K562 (cell line): ENCODE measurements at regions not wholly inside any gene's neighbourhood (a gene's known extent, or its start where the extent isn't known, plus 50 kb on each side); places are given as distances from the start of the nearest gene placed in this dataset.

ENCODE experiments used
- ATAC-seq: fragments of 200-7000 bp; cut with Tn5 transposase; 3 replicates; pipeline ENCODE4 v1.9.1; 2020; ENCODE audit warnings: moderate library complexity
- BruUV-seq: library from RNA; stranded (reverse); fragments of 400-500 nt; replicated peaks from 2 replicates; lab custom pipeline; 2021; lab: Mats Ljungman, UMichigan
- CTCF ChIA-PET: fragments of 300-600 bp; formaldehyde crosslinking; extraction: SDS; loops from one replicate; lab custom pipeline; 2021; ENCODE audit warnings: low intra/inter-chr PET ratio; lab: Yijun Ruan, JAX
- POLR2A ChIA-PET: fragments of 300-600, 350-650 bp; sonication (Branson Sonifier 250); formaldehyde crosslinking; extraction: SDS; loops from one replicate; lab custom pipeline; 2021; ENCODE audit warnings: antibody characterized with exemption, inconsistent platforms; lab: Yijun Ruan, JAX
- DNase-seq, 4 experiments: peaks; one replicate each; pipeline versions ENCODE4 v3.0.0 to v3.0.0-alpha.2; 2011 to 2018; ENCODE audit warnings: low spot score in 3 of 4, mixed read lengths in 3 of 4; ENCODE audit errors: extremely low read depth in 1 of 4
- FAIRE-seq: peaks from 2 replicates; lab custom pipeline; 2011; peaks lifted over from hg19 to GRCh38; lab: Jason Lieb, UNC
- H2AFZ ChIP-seq: 2 replicates; pipeline ENCODE4 v1.6.0; 2011; ENCODE audit warnings: low read depth, low read length, control low read depth, inconsistent platforms
- H3K27ac ChIP-seq: fragments of 200-600 bp; 3 replicates; pipeline ENCODE4 v1.8.0; 2011; ENCODE audit warnings: low read depth, mild to moderate bottlenecking, control low read depth, inconsistent platforms, low read length, moderate library complexity, mixed read lengths; ENCODE audit errors: extremely low read depth
- H3K27me3 ChIP-seq, 2 experiments: fragments of 300-600 bp in 1 of 2; 2 replicates in 1 of 2; 3 replicates in 1 of 2; pipeline versions ENCODE4 v1.6.0 to v1.8.0; 2011; ENCODE audit warnings: inconsistent platforms in 2 of 2, low read length in 2 of 2, mild to moderate bottlenecking in 1 of 2, mixed read lengths in 1 of 2, moderate library complexity in 1 of 2; ENCODE audit not compliant: control insufficient read depth in 2 of 2, insufficient read depth in 2 of 2
- H3K36me3 ChIP-seq: fragments of 300-600 bp; 3 replicates; pipeline ENCODE4 v1.8.0; 2011; ENCODE audit warnings: mild to moderate bottlenecking, low read length, inconsistent platforms; ENCODE audit not compliant: control insufficient read depth, insufficient read depth
- H3K4me1 ChIP-seq, 2 experiments: fragments of 200-600 bp in 1 of 2; replicated peaks in 1 of 2; 2 replicates in 1 of 2; 3 replicates in 1 of 2; pipeline versions ENCODE4 v1.5.1 to v1.8.0; 2011; ENCODE audit warnings: inconsistent platforms in 2 of 2, low read length in 2 of 2, mild to moderate bottlenecking in 1 of 2, mixed read lengths in 1 of 2, moderate library complexity in 1 of 2; ENCODE audit not compliant: control insufficient read depth in 2 of 2, insufficient read depth in 2 of 2
- H3K4me2 ChIP-seq: 2 replicates; pipeline ENCODE4 v1.6.1; 2011; ENCODE audit warnings: low read length, control low read depth, inconsistent platforms, mixed read lengths; ENCODE audit not compliant: insufficient read depth
- H3K4me3 ChIP-seq: fragments of 200-600 bp; sonication (generic), shearing (Covaris generic); 2 replicates; pipeline ENCODE4 v1.5.1; 2016; ENCODE audit warnings: control low read depth, inconsistent platforms
- H3K79me2 ChIP-seq: fragments of 200-600 bp; 3 replicates; pipeline ENCODE4 v1.8.0; 2011; ENCODE audit warnings: low read length, inconsistent platforms; ENCODE audit not compliant: control insufficient read depth, insufficient read depth
- H3K9ac ChIP-seq, 2 experiments: 2 replicates each; pipeline versions ENCODE4 v1.6.0 to v1.6.1; 2011; ENCODE audit warnings: low read depth in 2 of 2, low read length in 2 of 2, control low read depth in 1 of 2, inconsistent platforms in 1 of 2, mild to moderate bottlenecking in 1 of 2, mixed read lengths in 1 of 2; ENCODE audit not compliant: insufficient read depth in 1 of 2
- H3K9me1 ChIP-seq: one replicate; pipeline ENCODE4 v1.6.0; 2011; ENCODE audit warnings: inconsistent platforms, mild to moderate bottlenecking, low read length, moderate library complexity; ENCODE audit not compliant: control insufficient read depth, insufficient read depth
- H3K9me3 ChIP-seq: replicated peaks from 2 replicates; pipeline ENCODE4 v1.5.1; 2011; ENCODE audit warnings: low read depth, low read length, inconsistent platforms; ENCODE audit not compliant: control insufficient read depth, insufficient read depth
- H4K20me1 ChIP-seq: replicated peaks from 2 replicates; pipeline ENCODE4 v1.6.1; 2011; ENCODE audit warnings: low read length, inconsistent platforms, mixed read lengths; ENCODE audit not compliant: control insufficient read depth, insufficient read depth
- EP400 ChIP-seq: fragments of 450-650 bp; IDR thresholded peaks from 2 replicates; pipeline ENCODE4 v1.6.1; 2017; ENCODE audit warnings: antibody characterized with exemption, mild to moderate bottlenecking, moderate library complexity
- HCFC1 ChIP-seq: IDR thresholded peaks from 2 replicates; pipeline ENCODE4 v1.6.1; 2012; ENCODE audit warnings: low read depth, low read length, improper control_type of control experiment
- HDAC3 ChIP-seq: fragments of 450-650 bp; IDR thresholded peaks from 2 replicates; pipeline ENCODE4 v1.6.1; 2018; ENCODE audit warnings: borderline replicate concordance, mild to moderate bottlenecking, moderate library complexity; ENCODE audit not compliant: partially characterized antibody
- NCOA4 ChIP-seq: fragments of 450-650 bp; IDR thresholded peaks from 2 replicates; pipeline ENCODE4 v1.6.1; 2018; ENCODE audit warnings: mild to moderate bottlenecking; ENCODE audit not compliant: partially characterized antibody
- WGBS: fragments of 100-300 bp; shearing (Covaris generic); methylation state at CpG from one replicate; pipeline ENCODE4 v1.1.6; 2016; ENCODE audit warnings: low coverage, mixed read lengths; ENCODE audit not compliant: insufficient coverage; ENCODE audit errors: missing lambda C conversion rate; 5-methylcytosine and 5-hydroxymethylcytosine counted together
- in situ Hi-C: fragments of 300-500 bp; cut with MboI; formaldehyde crosslinking; loops from 4 replicates; pipeline ENCODE4 v1.15.0; 2018; ENCODE audit warnings: inconsistent platforms, mixed read lengths
- intact Hi-C: fragments of 100-400 bp; cut with micrococcal nuclease; formaldehyde crosslinking; loops from 2 replicates; pipeline ENCODE4 v1.14.2; 2022
- TF ChIP-seq, protein P1 (sequence below), 2 experiments: fragments of 450-650 bp in 1 of 2; sonication (generic) in 1 of 2; formaldehyde crosslinking in 1 of 2; IDR thresholded peaks; 2 replicates each; pipeline versions ENCODE4 v1.7.1 to v1.9.0; 2016 to 2022; ENCODE audit warnings: inconsistent platforms in 1 of 2, mild to moderate bottlenecking in 1 of 2, missing genetic modification reagents in 1 of 2

DNA sequence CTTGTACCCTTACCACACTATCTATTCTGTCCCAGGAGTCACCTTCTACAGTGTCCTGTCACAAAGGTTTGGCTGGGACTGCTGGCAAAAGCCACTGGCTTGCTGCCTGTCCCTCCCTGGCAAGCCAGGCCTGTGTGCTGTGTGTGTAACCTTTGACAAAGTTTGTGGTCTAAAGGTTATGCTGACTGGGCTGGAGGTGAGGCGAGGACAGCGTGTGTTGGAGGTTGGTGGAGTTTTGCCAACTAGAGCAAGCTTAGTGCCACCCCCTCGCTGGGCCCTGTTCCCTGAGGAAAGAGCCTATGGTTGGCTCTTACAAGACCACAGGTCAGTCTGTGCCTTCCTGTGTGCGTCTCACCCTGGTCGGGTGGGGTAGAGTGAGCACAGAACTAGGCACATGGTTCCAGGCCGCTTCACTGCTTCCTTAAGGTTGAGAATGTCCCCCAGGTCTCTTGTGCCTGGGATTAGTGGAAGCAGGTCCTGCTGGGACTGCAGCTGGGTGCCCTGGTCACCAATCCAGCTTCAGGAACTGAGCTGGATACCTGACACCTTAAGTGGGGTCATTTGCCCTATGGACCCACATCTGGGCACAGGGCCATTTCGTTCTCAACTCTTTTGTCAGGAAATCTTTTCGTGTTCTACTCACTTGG lies 152.2 kb downstream of the GADD45G start (continued):
- TF ChIP-seq EP400: no peak
- TF ChIP-seq, all 486 proteins: peak for 0

DNA sequence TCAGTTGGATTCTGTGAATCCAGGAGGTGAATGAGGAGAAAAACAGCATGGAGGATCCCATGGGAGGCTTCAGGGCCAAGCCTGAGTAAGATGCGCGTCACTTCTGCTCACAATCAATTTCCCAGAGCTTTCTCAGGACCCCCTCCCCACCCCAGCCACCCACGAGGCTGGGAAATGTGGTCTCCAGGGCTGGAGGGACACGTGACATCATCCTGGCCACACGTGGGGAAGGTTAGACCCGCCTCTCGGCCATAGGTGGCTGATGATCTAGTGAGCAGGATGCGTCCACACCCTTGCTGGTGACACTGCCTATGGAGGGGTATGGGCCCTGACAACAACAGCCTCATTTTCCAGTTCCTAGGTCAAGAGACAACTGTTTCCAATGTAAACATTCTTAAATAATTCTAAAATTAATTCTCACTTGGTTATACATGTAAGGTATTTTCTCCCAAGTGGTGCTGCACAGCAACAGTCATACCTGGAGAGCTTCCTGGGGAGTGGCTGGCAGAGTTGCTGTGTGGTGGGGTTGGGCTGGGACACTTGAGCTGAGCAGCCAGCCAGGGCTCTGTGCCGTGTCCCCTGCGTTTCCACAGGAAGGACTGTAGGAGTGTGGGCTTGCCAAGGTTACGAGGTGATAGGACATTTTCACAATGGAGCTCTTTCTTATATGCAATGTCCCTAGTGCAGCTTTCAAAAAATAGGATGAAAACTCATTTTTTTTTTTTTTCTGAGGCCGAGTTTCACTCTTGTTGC lies 153.1 kb downstream of the GADD45G start:
- WGBS: 2% methylated on average over 9 of the region's 12 CpGs
- BruUV-seq: no TSS peak
- no peaks in the 10 kb centered on the region; a peak in 1 of 5 replicates for H3K27me3 ChIP-seq

More for the DNA sequence above, 153.1 kb downstream of the GADD45G start:
- Histone ChIP-seq H3K4me3 (no peak overlapping the region), H3K9me1 (no peaks in the 10 kb centered on the region), H3K9me3 (no peaks in the 10 kb centered on the region), H4K20me1 (no peaks in the 10 kb centered on the region), H3K4me2 (no peak overlapping the region), H3K36me3 (no peaks in the 10 kb centered on the region), H3K27ac (no peak overlapping the region), H2AFZ (no peak overlapping the region), H3K4me1 (no peaks in the 10 kb centered on the region), H3K9ac (no peak overlapping the region), H3K79me2 (no peaks in the 10 kb centered on the region)
- TF ChIP-seq HDAC3 (no peak), NCOA4 (no peak), HCFC1 (no peak)
- TF ChIP-seq, protein P1, sequence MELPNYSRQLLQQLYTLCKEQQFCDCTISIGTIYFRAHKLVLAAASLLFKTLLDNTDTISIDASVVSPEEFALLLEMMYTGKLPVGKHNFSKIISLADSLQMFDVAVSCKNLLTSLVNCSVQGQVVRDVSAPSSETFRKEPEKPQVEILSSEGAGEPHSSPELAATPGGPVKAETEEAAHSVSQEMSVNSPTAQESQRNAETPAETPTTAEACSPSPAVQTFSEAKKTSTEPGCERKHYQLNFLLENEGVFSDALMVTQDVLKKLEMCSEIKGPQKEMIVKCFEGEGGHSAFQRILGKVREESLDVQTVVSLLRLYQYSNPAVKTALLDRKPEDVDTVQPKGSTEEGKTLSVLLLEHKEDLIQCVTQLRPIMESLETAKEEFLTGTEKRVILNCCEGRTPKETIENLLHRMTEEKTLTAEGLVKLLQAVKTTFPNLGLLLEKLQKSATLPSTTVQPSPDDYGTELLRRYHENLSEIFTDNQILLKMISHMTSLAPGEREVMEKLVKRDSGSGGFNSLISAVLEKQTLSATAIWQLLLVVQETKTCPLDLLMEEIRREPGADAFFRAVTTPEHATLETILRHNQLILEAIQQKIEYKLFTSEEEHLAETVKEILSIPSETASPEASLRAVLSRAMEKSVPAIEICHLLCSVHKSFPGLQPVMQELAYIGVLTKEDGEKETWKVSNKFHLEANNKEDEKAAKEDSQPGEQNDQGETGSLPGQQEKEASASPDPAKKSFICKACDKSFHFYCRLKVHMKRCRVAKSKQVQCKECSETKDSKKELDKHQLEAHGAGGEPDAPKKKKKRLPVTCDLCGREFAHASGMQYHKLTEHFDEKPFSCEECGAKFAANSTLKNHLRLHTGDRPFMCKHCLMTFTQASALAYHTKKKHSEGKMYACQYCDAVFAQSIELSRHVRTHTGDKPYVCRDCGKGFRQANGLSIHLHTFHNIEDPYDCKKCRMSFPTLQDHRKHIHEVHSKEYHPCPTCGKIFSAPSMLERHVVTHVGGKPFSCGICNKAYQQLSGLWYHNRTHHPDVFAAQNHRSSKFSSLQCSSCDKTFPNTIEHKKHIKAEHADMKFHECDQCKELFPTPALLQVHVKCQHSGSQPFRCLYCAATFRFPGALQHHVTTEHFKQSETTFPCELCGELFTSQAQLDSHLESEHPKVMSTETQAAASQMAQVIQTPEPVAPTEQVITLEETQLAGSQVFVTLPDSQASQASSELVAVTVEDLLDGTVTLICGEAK (IDR thresholded peaks at IDR 0.05): no peak
- TF ChIP-seq, protein P1 (CRISPR knock-in tag; IDR thresholded peaks at IDR 0.05): no peak
- ChIA-PET POLR2A (interaction anchor here (0.7 kb wide), 1 partner anchor 14 kb away, joined by 3 read pairs; no protein-coding TSS in a partner anchor), CTCF (no interaction called here)
- in situ Hi-C loops (no loop called here), intact Hi-C loops (no loop called here)
- ATAC-seq (no peak), DNase-seq (no peak), FAIRE-seq (no peak)
